ENCODE measurements at regions not wholly inside any gene's neighbourhood (a gene's known extent, or its start where the extent isn't known, plus 50 kb on each side); places are given as distances from the start of the nearest gene placed in this dataset.
"Not testable (repeated sequence)": the region's sequence is repeated elsewhere in the genome, so short reads cannot be mapped to it uniquely, and the experiment has no call there.

GRCh38 chr1:65568285-65568684, 147.8 kb downstream of the LEPR start:
- Histone ChIP-seq H3K27me3 (no peaks in the 10 kb centered on the region), H3K4me3 (no peak overlapping the region), H3K36me3 (peaks cover 0 to 11% (median 0%) of the 10 kb centered on the region in 9 donors), H3K27ac (no peak overlapping the region), H3K4me1 (no peaks in the 10 kb centered on the region), H3K9me3 (no peaks in the 10 kb centered on the region)
- intact Hi-C loops (cut with DNase I): loop anchor here in 1 of 10 donors (2.0 kb wide), 1 partner anchor 15 kb away; no protein-coding TSS in a partner anchor
- no peak for ATAC-seq
- no peak for TF ChIP-seq CTCF (IDR thresholded peaks at IDR 0.05)
- no peak for TF ChIP-seq POLR2A (IDR thresholded peaks at IDR 0.05)
- no peak for DNase-seq
- 76 to 92% (median 87%) methylated on average over 3 of the region's 3 CpGs for WGBS, 4 donors

- Histone ChIP-seq H3K36me3 (peaks cover 0 to 17% (median 0%) of the 10 kb centered on the region in 9 donors), H3K27ac (no peak overlapping the region), H3K4me1 (no peaks in the 10 kb centered on the region), H3K9me3 (peaks cover 0 to 2% (median 0%) of the 10 kb centered on the region in 12 donors), H3K4me3 (no peak overlapping the region), H3K27me3 (no peaks in the 10 kb centered on the region)
- WGBS, 4 donors: 80 to 93% (median 86%) methylated on average over 10 of the region's 10 CpGs
- intact Hi-C loops (cut with DNase I): no loop called here
- no peak for ATAC-seq
- no peak for DNase-seq
- TF ChIP-seq CTCF (IDR thresholded peaks at IDR 0.05): no peak
- no peak for TF ChIP-seq POLR2A (IDR thresholded peaks at IDR 0.05)
These were observed 152.4 kb downstream of the LEPR start for GRCh38 chr1:65572701-65573421.

GRCh38 chr1:65577278-65577677, 156.8 kb downstream of the LEPR start:
- TF ChIP-seq CTCF (IDR thresholded peaks at IDR 0.05) (no peak), POLR2A (IDR thresholded peaks at IDR 0.05) (no peak)
- Histone ChIP-seq H3K4me3 (no peak overlapping the region), H3K9me3 (peaks cover 0 to 4% (median 0%) of the 10 kb centered on the region in 12 donors), H3K36me3 (peaks cover 0 to 14% (median 0%) of the 10 kb centered on the region in 9 donors), H3K4me1 (no peaks in the 10 kb centered on the region), H3K27me3 (no peaks in the 10 kb centered on the region), H3K27ac (no peak overlapping the region)
- ATAC-seq: no peak
- 64 to 69% (median 67%) methylated on average over 4 of the region's 4 CpGs for WGBS, 4 donors
- DNase-seq: no peak
- intact Hi-C loops (cut with DNase I): no loop called here

GRCh38 chr1:65577982-65578381, 157.5 kb downstream of the LEPR start:
- ATAC-seq; H3K4me1 ChIP-seq; H3K27ac ChIP-seq; DNase-seq; H3K27me3 ChIP-seq; H3K4me3 ChIP-seq; intact Hi-C loops (cut with DNase I); H3K9me3 ChIP-seq: not testable (repeated sequence)
- peaks cover 0 to 14% (median 0%) of the 10 kb centered on the region in 9 donors for H3K36me3 ChIP-seq
- WGBS, 4 donors: 96 to 98% (median 96%) methylated on average over 3 of the region's 3 CpGs

All from heart left ventricle (tissue), 16 donors.